GM12865 (cell line): ENCODE measurements at regions not wholly inside any gene's neighbourhood (a gene's known extent, or its start where the extent isn't known, plus 50 kb on each side); places are given as distances from the start of the nearest gene placed in this dataset.

Experiments used
- DNase-seq: peaks from one replicate; pipeline ENCODE4 v3.0.0; 2010; ENCODE audit warnings: low read depth
- H3K4me3 ChIP-seq: 2 replicates; pipeline ENCODE4 v1.5.1; 2011; ENCODE audit warnings: mild to moderate bottlenecking, low read depth, low read length, control low read depth
- CTCF ChIP-seq: IDR thresholded peaks from 2 replicates; pipeline ENCODE4 v1.5.1; 2011; ENCODE audit warnings: low read length, control low read depth, low read depth, inconsistent platforms; ENCODE audit not compliant: insufficient read depth; ENCODE audit errors: missing control alignments

- DNase-seq, result peak; percentile 70
- no peak for TF ChIP-seq CTCF
These were observed 242.2 kb upstream of the CTSO start for GRCh38 chr4:156195914-156196313.

GRCh38 chr4:156194896-156195295 lies 241.2 kb upstream of the CTSO start:
- no peak overlapping the region for H3K4me3 ChIP-seq
- TF ChIP-seq CTCF, result no peak
- DNase-seq, result no peak

More at GRCh38 chr4:156195914-156196313, 242.2 kb upstream of the CTSO start:
- H3K4me3 ChIP-seq, result no peak overlapping the region

GRCh38 chr4:156193800-156194199 lies 240.1 kb upstream of the CTSO start:
- no peak for TF ChIP-seq CTCF
- no peak for DNase-seq
- H3K4me3 ChIP-seq, result no peak overlapping the region

- DNase-seq, result no peak
- H3K4me3 ChIP-seq, result no peak overlapping the region
- TF ChIP-seq CTCF, result no peak
These were observed 239.4 kb upstream of the CTSO start for GRCh38 chr4:156193106-156193505.

- no peak overlapping the region for H3K4me3 ChIP-seq
- no peak for DNase-seq
- no peak for TF ChIP-seq CTCF
These were observed 238.4 kb upstream of the CTSO start for GRCh38 chr4:156192033-156192432.

GRCh38 chr4:156191044-156191781 lies 237.5 kb upstream of the CTSO start:
- no peak for TF ChIP-seq CTCF
- H3K4me3 ChIP-seq, result no peak overlapping the region

GRCh38 chr4:156190615-156191014 lies 236.9 kb upstream of the CTSO start:
- no peak overlapping the region for H3K4me3 ChIP-seq
- no peak for TF ChIP-seq CTCF
- no peak for DNase-seq

More at GRCh38 chr4:156191044-156191781, 237.5 kb upstream of the CTSO start:
- no peak for DNase-seq
